ENCODE measurements at regions not wholly inside any gene's neighbourhood (a gene's known extent, or its start where the extent isn't known, plus 50 kb on each side); places are given as distances from the start of the nearest gene placed in this dataset.

GRCh38 chr16:85167589-85168537 lies 55.6 kb upstream of the CIBAR2 start (continued):
- TF ChIP-seq TFDP1 (CRISPR knock-in tag; IDR thresholded peaks at IDR 0.05; ENCODE audit: borderline replicate concordance), result no peak; the same call in 1 of the 2 replicates
- TF ChIP-seq LRRFIP1 (CRISPR knock-in tag; conservative IDR thresholded peaks at IDR 0.05), result no peak
- peak; percentile 0; the same call in 1 of the 2 replicates for TF ChIP-seq ZSCAN31 (CRISPR knock-in tag; IDR thresholded peaks at IDR 0.05; ENCODE audit: low read depth)
- TF ChIP-seq POLR2AphosphoS2 (IDR thresholded peaks at IDR 0.05; ENCODE audit: low read depth, low read length), result no peak
- peak; percentile 74; the same call in 1 of the 2 replicates for TF ChIP-seq ZBTB20 (CRISPR knock-in tag; IDR thresholded peaks at IDR 0.05; ENCODE audit: borderline replicate concordance, low read depth)
- peak; percentile 86; the same call in 1 of the 2 replicates for TF ChIP-seq TRAFD1 (CRISPR knock-in tag; IDR thresholded peaks at IDR 0.05; ENCODE audit: borderline replicate concordance)
- peak; percentile 93 for TF ChIP-seq FOXA3 (CRISPR knock-in tag; IDR thresholded peaks at IDR 0.05)
- TF ChIP-seq ZEB1 (IDR thresholded peaks at IDR 0.05; ENCODE audit: insufficient replicate concordance, low read depth), result no peak
- no peak for TF ChIP-seq HDAC6 (IDR thresholded peaks at IDR 0.05; ENCODE audit: low read depth, low read length)
- TF ChIP-seq TEAD3 (CRISPR knock-in tag; optimal IDR thresholded peaks at IDR 0.05; ENCODE audit: borderline replicate concordance), result peak; percentile 93
- peak; percentile 39; the same call in 1 of the 2 replicates for TF ChIP-seq FOXJ3 (CRISPR knock-in tag; IDR thresholded peaks at IDR 0.05; ENCODE audit: borderline replicate concordance)
- no peak; the same call in 2 of the 3 replicates for TF ChIP-seq MXI1 (IDR thresholded peaks at IDR 0.05; ENCODE audit: borderline replicate concordance, low read depth, low read length)
- no peak for TF ChIP-seq DMTF1 (CRISPR knock-in tag; IDR thresholded peaks at IDR 0.05)
- no peak for TF ChIP-seq NR3C1 (CRISPR knock-in tag; IDR thresholded peaks at IDR 0.05)
- peak; percentile 12; the same call in 1 of the 2 replicates for TF ChIP-seq MAX (IDR thresholded peaks at IDR 0.05)
- peak; percentile 41 for TF ChIP-seq ZFX (CRISPR knock-in tag; IDR thresholded peaks at IDR 0.05; ENCODE audit: low read depth)
- TF ChIP-seq NPAS2 (CRISPR knock-in tag; IDR thresholded peaks at IDR 0.05; ENCODE audit: borderline replicate concordance), result no peak
- no peak for TF ChIP-seq CREB1 (IDR thresholded peaks at IDR 0.05)
- peak; percentile 73 for TF ChIP-seq CREB1 (CRISPR knock-in tag; IDR thresholded peaks at IDR 0.05)
